HL-60/S4 (cell line): ENCODE measurements at regions not wholly inside any gene's neighbourhood (a gene's known extent, or its start where the extent isn't known, plus 50 kb on each side); places are given as distances from the start of the nearest gene placed in this dataset.

Experiments used
- in situ Hi-C: fragments of 300-500 bp; cut with MboI; formaldehyde crosslinking; loops from 2 replicates; pipeline ENCODE4 v1.14.3; 2022; ENCODE audit warnings: low sequenced_read_pairs

- in situ Hi-C loops = no loop called here
These were observed 1092.8 kb downstream of the ADGRL3 start for GRCh38 chr4:62292911-62293310.

- in situ Hi-C loops = no loop called here
These were observed 1088.8 kb downstream of the ADGRL3 start for GRCh38 chr4:62288808-62289541.

DNA sequence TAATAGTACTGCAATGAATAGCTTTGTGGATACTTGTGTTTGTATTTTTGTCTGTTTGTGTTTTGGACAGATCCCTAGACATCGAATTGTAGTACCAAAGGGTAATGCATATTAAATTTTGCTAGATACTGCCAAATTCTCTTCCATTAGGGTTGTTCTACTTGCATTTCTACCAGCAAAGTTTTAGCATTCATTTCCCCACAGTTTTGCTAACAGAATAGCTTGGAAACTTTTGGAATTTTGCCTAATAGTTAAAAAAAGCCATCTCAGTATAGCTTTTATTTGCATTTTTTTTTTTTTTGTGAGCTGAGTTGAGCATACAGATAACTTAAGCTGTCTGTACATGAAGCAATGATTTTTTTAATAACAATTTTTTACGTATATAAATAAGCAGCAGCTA is 1084.9 kb downstream of the ADGRL3 start:
- in situ Hi-C loops = no loop called here

DNA sequence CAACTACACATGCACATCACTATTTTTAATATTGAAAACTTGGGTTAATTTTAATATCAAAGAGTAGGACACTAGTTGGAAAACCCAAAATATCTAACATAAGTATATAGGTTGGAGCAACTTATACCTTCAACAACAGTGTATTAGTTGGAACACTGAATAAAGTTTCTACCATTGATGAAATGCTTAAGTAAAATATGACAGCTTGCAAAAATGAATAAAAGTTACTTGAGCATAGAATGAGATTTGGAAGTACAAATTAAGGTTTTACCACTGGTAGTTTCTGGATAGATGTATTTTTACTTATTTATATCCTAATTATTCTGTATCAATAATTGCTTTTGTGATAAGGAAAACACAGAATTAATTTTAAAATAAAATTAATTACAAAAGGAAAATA is 1079.6 kb downstream of the ADGRL3 start:
- in situ Hi-C loops = no loop called here

DNA sequence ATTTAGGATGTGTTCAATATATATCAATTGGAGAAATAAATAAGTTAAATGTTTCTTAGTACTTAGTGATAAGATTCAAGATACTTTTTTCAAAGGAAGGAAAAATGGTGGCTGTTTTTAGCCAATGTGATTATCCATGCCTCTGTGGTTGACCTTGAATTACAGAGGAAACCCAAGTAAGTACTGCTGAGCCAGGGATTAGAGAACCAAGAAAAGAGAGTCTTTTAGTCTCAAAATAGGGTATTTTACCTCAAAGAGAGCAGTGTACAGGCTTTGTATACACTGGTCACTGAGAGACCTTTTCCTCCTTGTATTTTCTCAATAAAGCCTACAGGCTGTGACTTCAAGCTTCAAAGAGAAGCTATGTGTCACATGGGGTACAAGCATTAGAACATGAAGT is 1075.3 kb downstream of the ADGRL3 start:
- in situ Hi-C loops = no loop called here

GRCh38 chr4:62274782-62275181 is 1074.7 kb downstream of the ADGRL3 start:
- in situ Hi-C loops = no loop called here

GRCh38 chr4:62271107-62271506 is 1071.0 kb downstream of the ADGRL3 start:
- in situ Hi-C loops = no loop called here

GRCh38 chr4:62269918-62270317 is 1069.8 kb downstream of the ADGRL3 start:
- in situ Hi-C loops = no loop called here

DNA sequence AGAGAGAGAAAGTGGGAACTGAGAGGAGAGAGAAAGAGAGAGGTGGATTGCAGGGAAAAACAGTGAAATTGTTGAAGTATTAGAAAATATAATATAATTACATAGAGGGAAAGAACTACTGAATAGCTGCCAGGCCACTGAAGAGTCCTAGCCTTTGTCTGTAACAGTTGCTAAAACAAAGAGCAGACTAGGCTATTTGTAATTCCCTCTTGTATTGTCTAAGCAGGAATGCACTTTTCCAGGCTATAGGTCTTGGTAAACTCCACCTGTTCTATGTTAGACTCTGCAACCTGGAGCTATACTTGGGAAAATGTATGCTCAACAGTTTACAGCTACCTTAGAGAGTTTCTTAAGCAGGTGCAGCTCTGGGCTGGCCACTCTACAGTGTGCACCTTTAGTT is 1063.3 kb downstream of the ADGRL3 start:
- in situ Hi-C loops = no loop called here

GRCh38 chr4:62262676-62263075 is 1062.5 kb downstream of the ADGRL3 start:
- in situ Hi-C loops = no loop called here

DNA sequence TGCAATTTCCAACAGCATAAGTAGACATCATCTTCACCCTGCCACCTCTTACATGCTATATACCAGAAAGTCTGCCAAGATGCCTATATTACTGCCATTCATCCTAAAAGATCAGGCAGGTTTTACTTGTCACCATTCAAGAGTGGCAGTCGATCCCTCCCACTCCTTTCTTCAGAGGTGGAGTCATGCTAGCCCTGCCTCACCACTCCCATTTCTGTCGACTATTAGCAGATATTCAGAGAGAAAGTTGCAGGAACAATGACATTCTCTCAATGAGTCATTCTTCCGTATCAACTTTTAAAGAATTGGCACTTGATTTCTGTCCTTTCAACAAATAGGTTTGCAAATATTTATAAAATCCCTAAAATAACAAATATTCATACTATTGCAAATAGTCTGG is 1060.1 kb downstream of the ADGRL3 start:
- in situ Hi-C loops = no loop called here

DNA sequence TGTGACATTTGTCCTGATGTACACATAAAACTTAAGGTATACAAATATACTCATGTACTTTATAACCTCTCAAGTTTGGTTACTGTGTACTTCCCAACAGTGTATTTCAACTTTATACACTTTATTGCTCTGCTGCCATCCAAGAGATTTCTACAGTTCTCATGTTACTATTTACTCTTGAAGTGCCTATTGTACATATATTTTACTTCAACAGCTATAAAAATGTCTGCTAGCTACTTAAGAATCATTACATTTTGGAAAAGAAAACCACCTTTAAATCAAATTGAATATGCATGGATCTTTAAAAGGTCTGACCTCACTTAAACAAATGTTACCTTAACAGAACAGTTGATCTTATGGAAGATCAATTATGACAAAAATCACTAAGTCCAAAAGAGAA is 1056.4 kb downstream of the ADGRL3 start:
- in situ Hi-C loops = no loop called here

DNA sequence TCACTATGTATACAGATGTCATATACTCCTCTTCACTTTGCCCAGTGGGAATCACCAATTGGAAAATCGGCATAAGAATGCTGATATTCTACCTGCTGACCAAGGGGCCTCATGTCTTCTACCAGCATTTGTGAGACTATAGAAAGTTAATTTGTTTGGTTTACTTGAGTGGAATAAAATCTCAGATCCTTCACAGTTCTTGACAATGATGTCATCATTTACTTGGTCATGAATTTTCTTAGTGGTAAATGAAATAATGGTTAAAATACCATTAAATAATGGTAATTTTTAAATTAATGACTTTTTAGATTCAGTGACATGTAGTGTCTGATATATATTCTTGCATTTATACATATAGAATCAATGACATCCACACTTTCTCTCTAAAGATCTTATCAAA is 1052.6 kb downstream of the ADGRL3 start:
- in situ Hi-C loops = no loop called here

DNA sequence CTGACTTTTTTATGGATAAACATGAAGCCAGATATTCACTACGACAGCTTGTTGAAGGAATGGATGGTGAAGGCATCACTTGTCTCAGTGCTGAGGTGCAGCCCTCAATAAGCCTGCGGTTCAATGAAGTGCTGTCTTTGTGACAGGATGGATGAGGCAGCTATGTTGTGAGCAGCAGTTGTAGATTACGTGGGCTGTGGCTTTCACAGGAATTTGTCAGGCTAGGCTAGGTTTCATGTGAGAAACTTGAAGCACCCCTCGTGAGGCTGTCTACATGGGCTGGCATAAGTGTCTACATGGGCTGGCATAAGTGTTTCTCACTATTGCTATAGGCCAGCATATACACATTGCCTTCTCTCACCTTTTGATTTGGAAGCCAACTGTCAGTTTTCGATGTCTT is 1050.0 kb downstream of the ADGRL3 start:
- in situ Hi-C loops = no loop called here

DNA sequence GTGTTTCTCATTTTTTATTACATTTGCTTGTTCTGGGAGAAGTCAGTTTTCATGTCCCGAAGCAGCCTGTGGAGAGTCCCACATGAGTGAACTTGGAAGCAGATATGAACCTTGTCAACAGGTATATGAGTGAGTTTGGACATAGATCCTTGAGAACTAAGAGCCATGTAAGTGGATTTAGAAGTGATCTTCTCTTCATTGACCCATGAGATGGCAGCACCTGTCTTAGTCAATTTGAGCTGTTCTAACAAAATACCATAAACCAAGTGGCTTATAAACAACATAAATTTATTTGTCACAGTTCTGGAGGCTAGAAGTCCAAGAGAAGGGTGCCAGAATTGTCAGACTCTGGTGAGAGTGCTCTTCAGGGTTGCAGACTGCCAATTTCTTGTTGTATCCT is 1043.8 kb downstream of the ADGRL3 start:
- in situ Hi-C loops = no loop called here

DNA sequence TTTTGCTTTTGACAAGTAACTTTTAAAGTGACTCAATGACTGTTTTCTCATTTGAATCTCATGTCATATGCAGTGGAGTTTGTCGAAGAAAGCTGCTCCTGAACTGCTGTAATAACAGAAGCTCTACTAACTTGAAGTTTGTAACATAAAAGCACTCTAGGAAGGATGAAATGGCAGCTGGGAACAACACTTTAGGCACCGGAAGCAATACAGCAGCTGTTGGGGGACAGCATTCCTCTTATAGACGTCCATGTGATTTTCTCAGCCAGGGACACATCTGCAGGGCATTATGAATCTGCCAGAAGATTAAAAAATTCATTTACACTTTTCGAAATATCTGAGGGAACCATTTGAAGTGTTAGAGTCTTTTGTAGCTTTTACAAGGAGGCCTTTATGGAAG is 1035.8 kb downstream of the ADGRL3 start:
- in situ Hi-C loops = no loop called here

- in situ Hi-C loops = no loop called here
These were observed 1032.7 kb downstream of the ADGRL3 start for GRCh38 chr4:62232814-62233213.

DNA sequence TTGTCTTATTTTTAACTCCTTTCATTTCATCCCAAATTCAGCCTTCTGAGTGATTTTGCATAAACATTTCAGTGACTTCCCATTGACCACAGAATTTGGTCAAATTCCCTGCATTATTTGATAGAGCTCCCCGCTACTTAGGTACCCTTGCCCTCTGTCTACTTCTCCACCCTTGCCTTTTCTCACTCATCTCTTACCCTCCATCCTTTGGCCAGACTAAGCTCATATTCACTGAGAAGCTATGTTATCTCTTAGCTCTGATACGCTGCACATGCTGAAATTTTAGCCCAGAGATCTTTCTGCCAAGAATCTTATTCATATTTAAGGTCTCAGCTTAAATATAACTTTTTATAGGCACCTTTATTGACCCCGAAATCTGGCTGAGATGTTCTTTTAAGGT is 1031.9 kb downstream of the ADGRL3 start:
- in situ Hi-C loops = no loop called here

- in situ Hi-C loops = no loop called here
These were observed 1026.0 kb downstream of the ADGRL3 start for GRCh38 chr4:62226082-62226481.

DNA sequence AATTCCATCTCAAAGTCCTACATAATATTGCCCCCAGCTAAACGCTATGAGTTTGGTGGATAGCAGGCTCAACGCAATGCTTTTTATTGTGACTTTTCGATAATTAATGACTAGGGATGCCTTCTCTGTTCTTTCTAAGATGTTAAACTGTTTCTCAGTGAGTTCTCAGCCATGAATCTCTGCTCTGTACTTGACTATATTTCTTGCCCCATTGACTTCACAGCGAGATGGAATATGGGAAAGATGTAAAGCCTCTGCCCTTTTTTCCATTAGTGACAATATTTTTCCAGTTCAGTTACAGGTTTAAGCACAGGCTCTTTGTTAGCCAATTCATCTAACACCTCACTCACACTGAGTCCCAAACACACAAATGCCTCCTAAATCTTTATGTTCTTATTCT is 1022.0 kb downstream of the ADGRL3 start:
- in situ Hi-C loops = no loop called here

DNA sequence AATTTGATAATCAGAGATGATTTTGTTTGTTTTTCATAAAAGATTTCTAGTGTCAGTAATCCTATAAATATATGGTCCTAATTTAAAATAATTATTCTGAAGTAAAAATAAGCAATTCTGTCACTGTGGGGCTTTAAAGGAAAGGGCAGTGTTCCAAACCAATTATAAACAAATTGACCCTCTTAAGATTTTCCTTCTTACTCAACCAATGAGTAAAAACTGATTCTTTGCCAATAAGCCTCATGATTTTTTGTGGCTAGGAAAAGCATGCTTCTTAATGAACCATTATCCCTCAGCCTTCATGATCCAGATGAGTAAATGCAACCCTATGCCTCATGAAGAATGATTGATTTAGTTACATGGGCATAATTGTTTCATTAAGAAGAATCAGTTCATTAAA is 1010.4 kb downstream of the ADGRL3 start:
- in situ Hi-C loops = no loop called here

DNA sequence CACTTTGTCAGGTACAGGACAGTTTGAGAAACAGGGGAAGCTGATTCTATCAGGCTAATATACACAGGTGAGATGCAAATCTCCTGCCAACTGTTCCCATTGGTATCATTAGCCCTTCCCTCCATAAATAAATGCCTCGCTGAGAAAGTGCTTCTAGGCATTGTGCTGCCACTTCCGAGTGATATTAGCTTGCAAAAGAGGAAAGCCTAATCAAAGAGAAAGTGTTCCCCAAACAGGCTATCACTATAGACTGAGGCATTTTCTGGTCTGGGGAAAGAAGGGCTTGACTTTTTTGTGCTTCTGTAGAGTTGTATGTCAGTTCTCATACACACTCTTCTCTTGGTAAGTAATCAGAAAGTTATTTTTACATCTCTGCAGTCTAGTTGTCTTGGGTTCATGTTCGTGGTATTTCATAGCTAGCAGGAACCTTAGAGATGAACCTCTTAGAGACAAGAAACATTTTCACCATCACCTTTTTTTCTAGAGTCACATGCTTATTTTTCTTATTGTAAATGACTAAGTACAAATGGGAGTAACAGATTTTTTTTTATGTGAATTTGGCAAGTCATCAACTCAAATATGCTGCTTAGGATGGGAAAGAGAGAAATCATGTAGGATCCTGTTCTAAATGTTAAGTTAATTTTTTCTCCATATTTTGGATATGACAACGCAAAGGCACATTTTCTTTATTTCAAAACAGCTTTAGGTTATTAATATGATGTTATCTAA is 1009.8 kb downstream of the ADGRL3 start:
- in situ Hi-C loops = no loop called here

- in situ Hi-C loops = no loop called here
These were observed 1008.8 kb downstream of the ADGRL3 start for GRCh38 chr4:62208921-62209320.
